ENCODE measurements at regions not wholly inside any gene's neighbourhood (a gene's known extent, or its start where the extent isn't known, plus 50 kb on each side); places are given as distances from the start of the nearest gene placed in this dataset.

DNA sequence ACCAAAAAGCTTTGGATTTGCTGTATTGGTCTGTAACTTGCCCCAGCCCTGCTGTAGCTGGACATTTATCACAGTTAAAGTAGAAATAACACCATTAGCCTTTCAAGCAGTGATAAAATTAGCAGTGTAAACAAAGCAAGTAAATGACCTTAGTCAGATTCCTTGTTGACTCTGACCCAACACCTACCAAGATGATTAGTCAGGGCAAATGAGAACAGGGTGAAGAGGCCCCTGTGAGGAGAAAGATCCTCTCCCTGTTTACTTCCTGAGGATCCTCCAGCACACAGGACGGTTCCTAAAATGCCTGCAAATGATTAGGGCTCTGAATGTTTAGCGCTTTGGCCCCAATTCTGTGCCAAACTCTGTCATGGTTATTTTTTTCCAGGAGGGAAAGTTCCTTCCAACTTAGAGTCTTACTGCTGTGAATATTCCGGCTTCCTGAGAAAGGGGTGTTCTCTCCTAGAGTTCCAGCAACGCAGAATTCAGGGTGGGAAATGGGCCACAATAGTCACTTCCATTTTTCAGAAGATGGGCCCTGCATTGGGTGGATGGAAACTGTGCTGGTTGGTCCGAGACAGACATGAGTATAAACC is 259.0 kb upstream of the MYOCD start:
- 70 to 73% methylated on average over 5 of the region's 5 CpGs for WGBS, 2 donors
- no peaks in the 10 kb centered on the region for H3K9me3 ChIP-seq
- no peak for TF ChIP-seq POLR2A (IDR thresholded peaks at IDR 0.05)
- TF ChIP-seq, protein P1, sequence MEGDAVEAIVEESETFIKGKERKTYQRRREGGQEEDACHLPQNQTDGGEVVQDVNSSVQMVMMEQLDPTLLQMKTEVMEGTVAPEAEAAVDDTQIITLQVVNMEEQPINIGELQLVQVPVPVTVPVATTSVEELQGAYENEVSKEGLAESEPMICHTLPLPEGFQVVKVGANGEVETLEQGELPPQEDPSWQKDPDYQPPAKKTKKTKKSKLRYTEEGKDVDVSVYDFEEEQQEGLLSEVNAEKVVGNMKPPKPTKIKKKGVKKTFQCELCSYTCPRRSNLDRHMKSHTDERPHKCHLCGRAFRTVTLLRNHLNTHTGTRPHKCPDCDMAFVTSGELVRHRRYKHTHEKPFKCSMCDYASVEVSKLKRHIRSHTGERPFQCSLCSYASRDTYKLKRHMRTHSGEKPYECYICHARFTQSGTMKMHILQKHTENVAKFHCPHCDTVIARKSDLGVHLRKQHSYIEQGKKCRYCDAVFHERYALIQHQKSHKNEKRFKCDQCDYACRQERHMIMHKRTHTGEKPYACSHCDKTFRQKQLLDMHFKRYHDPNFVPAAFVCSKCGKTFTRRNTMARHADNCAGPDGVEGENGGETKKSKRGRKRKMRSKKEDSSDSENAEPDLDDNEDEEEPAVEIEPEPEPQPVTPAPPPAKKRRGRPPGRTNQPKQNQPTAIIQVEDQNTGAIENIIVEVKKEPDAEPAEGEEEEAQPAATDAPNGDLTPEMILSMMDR (IDR thresholded peaks at IDR 0.05) = no peak
- no peak overlapping the region for H3K27ac ChIP-seq
- H3K36me3 ChIP-seq = no peaks in the 10 kb centered on the region
- H3K4me3 ChIP-seq (replicated peaks in 1 of 3) = no peak overlapping the region
- intact Hi-C loops (cut with DNase I) = no loop called here
- DNase-seq = no peak
- no peaks in the 10 kb centered on the region for H3K4me1 ChIP-seq
- no peaks in the 10 kb centered on the region for H3K27me3 ChIP-seq

DNA sequence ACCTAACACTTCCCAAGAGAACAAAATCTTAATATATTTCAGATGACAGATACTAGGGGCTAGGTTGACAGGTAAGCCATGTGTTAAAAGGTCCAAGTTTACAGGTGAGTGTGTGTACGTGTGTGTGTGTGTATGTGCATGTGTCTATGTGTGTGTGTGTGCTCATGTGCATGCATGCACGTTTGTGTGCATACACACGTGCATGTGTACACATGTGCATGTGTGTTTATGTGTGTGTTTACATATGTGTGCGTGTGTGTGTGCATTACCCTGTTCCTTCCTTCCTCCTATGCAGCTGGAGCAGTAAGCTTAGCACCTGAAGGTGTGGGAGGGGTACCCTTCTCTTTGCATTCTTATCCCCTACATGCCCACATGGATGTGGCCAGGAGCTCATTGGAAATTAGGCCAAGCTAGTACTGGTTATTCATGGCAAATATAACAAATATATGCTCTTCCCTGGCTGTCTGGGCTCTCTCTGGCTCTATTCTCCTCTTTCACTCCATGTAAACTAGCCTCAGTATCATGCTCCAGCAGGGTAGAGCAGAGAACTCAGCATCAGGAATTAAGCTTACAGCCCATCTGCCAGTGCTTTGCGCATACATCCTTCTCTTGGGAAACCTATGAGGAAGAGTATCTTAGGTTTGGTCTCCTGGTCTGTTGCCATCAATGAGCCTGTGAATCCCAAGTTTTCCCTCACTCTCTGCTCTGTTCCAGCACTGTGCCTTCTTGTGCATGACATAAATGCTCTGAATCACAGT is 258.0 kb upstream of the MYOCD start:
- 72 to 96% methylated on average over 5 of the region's 5 CpGs for WGBS, 2 donors
- no peak for DNase-seq
- TF ChIP-seq POLR2A (IDR thresholded peaks at IDR 0.05) = no peak
- TF ChIP-seq, protein P1 (IDR thresholded peaks at IDR 0.05) = no peak
- Histone ChIP-seq H3K36me3 (no peaks in the 10 kb centered on the region), H3K9me3 (no peaks in the 10 kb centered on the region), H3K27me3 (no peaks in the 10 kb centered on the region), H3K4me3 (replicated peaks in 1 of 3) (no peak overlapping the region), H3K27ac (no peak overlapping the region), H3K4me1 (no peaks in the 10 kb centered on the region)
- intact Hi-C loops (cut with DNase I) = no loop called here

DNA sequence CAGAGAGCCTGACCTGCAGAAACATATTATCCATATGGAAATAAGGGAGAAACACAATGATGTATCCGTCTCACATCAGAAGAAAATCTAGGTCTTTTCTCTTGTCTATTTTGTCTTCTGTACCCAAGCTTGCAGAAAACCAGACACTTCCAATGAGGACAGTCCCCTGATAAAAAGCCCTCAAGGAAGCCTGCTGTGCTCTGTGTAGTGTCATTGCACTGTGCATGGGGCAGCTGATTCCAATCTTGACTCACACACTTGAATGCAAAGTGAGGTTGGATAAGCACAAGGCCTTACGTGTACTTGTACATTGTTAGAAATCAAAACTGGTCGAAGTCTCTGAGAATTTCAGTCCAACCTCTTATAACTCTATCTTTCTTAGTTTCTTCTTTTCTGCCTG is 256.6 kb upstream of the MYOCD start:
- DNase-seq = no peak
- WGBS, 2 donors = 96% methylated on average over 3 of the region's 3 CpGs
- H3K27ac ChIP-seq = no peak overlapping the region
- H3K4me3 ChIP-seq (replicated peaks in 1 of 3) = no peak overlapping the region
- H3K4me1 ChIP-seq = no peaks in the 10 kb centered on the region
- no peaks in the 10 kb centered on the region for H3K27me3 ChIP-seq
- no peaks in the 10 kb centered on the region for H3K9me3 ChIP-seq
- H3K36me3 ChIP-seq = no peaks in the 10 kb centered on the region
- intact Hi-C loops (cut with DNase I) = no loop called here
- no peak for TF ChIP-seq POLR2A (IDR thresholded peaks at IDR 0.05)
- TF ChIP-seq, protein P1 (IDR thresholded peaks at IDR 0.05) = no peak

- no peaks in the 10 kb centered on the region for H3K36me3 ChIP-seq
- no peak overlapping the region for H3K27ac ChIP-seq
- no peaks in the 10 kb centered on the region for H3K4me1 ChIP-seq
- no peak overlapping the region for H3K4me3 ChIP-seq (replicated peaks in 1 of 3)
- no peaks in the 10 kb centered on the region for H3K9me3 ChIP-seq
- H3K27me3 ChIP-seq = no peaks in the 10 kb centered on the region
- 95 to 96% methylated on average over 6 of the region's 6 CpGs for WGBS, 2 donors
- intact Hi-C loops (cut with DNase I) = no loop called here
- no peak for TF ChIP-seq POLR2A (IDR thresholded peaks at IDR 0.05)
- TF ChIP-seq, protein P1 (IDR thresholded peaks at IDR 0.05) = no peak
- DNase-seq = no peak
Observed at GRCh38 chr17:12410717-12411116, 255.0 kb upstream of the MYOCD start.

DNA sequence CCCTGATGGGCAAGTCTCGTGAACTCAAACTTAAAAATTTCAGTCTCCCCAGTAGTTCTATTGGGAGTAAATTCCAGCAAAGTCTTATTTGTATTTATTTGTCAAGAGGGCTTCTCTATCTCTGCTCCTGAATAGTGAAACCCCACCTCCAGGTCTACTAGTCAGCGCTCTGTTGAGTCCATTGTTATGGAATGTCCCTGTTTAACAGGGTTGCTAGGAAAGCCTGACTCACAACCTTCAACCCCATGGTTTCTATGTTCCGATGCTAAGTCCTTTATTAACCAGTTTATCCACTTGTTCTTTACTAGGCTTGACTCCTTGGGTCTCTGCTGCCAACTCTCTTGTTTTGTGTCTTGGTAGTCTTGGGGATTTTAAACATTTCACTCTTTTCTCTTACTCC is 250.7 kb upstream of the MYOCD start:
- H3K9me3 ChIP-seq = no peaks in the 10 kb centered on the region
- H3K36me3 ChIP-seq = no peaks in the 10 kb centered on the region
- 72 to 78% methylated on average over 3 of the region's 3 CpGs for WGBS, 2 donors
- intact Hi-C loops (cut with DNase I) = no loop called here
- peaks cover 0 to under 1% of the 10 kb centered on the region in 2 donors for H3K4me1 ChIP-seq
- DNase-seq = no peak
- H3K4me3 ChIP-seq (replicated peaks in 1 of 3) = no peak overlapping the region
- TF ChIP-seq, protein P1 (IDR thresholded peaks at IDR 0.05) = no peak
- no peak for TF ChIP-seq POLR2A (IDR thresholded peaks at IDR 0.05)
- no peaks in the 10 kb centered on the region for H3K27me3 ChIP-seq
- no peak overlapping the region for H3K27ac ChIP-seq
